OCI-LY3 (cell line): ENCODE measurements at regions not wholly inside any gene's neighbourhood (a gene's known extent, or its start where the extent isn't known, plus 50 kb on each side); places are given as distances from the start of the nearest gene placed in this dataset.

Experiments
- H2AFZ ChIP-seq: fragments of 200-600, 300-600 bp; shearing (Covaris generic); 2 replicates; pipeline ENCODE4 v1.6.0; 2014; ENCODE audit warnings: antibody characterized with exemption, low read depth, low read length
- H3K27ac ChIP-seq: fragments of 200-600, 300-600 bp; sonication (generic); 2 replicates; pipeline ENCODE4 v1.5.1; 2014; ENCODE audit warnings: mild to moderate bottlenecking, low read length, moderate library complexity, mixed read lengths
- H3K27me3 ChIP-seq: fragments of 200-600, 300-600 bp; sonication (generic); 2 replicates; pipeline ENCODE4 v1.6.1; 2014; ENCODE audit warnings: low read depth, low read length, mixed read lengths
- H3K36me3 ChIP-seq: fragments of 200-600, 300-600 bp; sonication (generic); replicated peaks from 2 replicates; pipeline ENCODE3; 2014; ENCODE audit warnings: low read depth, low read length, mixed read lengths
- H3K4me1 ChIP-seq: fragments of 300-600, 200-600 bp; sonication (generic); 2 replicates; pipeline ENCODE4 v1.6.1; 2014; ENCODE audit warnings: low read length, mixed read lengths
- H3K4me2 ChIP-seq: fragments of 200-600, 300-600 bp; sonication (generic); 2 replicates; pipeline ENCODE4 v1.6.1; 2014; ENCODE audit warnings: low read length, mixed read lengths
- H3K4me3 ChIP-seq: fragments of 300-600, 200-600 bp; sonication (generic); 2 replicates; pipeline ENCODE4 v1.5.1; 2014; ENCODE audit warnings: antibody characterized with exemption, mild to moderate bottlenecking, low read length, moderate library complexity
- H3K79me2 ChIP-seq: fragments of 300-600, 200-600 bp; shearing (Covaris generic); 2 replicates; pipeline ENCODE4 v1.6.1; 2014; ENCODE audit warnings: mild to moderate bottlenecking, low read length, mixed read lengths
- H3K9ac ChIP-seq: fragments of 300-600, 200-600 bp; shearing (Covaris generic); 2 replicates; pipeline ENCODE4 v1.6.0; 2014; ENCODE audit warnings: mild to moderate bottlenecking, low read length, moderate library complexity
- H3K9me3 ChIP-seq: fragments of 200-600, 300-600 bp; shearing (Covaris generic); 2 replicates; pipeline ENCODE4 v1.6.1; 2014; ENCODE audit warnings: low read length, mixed read lengths; ENCODE audit not compliant: insufficient read depth
- H4K20me1 ChIP-seq: fragments of 200-600, 300-600 bp; sonication (generic); 2 replicates; pipeline ENCODE4 v1.6.1; 2016; ENCODE audit warnings: low read length, mixed read lengths; ENCODE audit not compliant: insufficient read depth
- CTCF ChIP-seq: fragments of 200-600, 300-600 bp; sonication (generic); IDR thresholded peaks from 2 replicates; pipeline ENCODE4 v1.5.1; 2014; ENCODE audit warnings: antibody characterized with exemption, low read length, low read depth
- EZH2phosphoT487 ChIP-seq: fragments of 200-600 bp; shearing (Covaris generic); IDR thresholded peaks from 2 replicates; pipeline ENCODE4 v1.6.1; 2018; ENCODE audit warnings: antibody characterized with exemption, mixed run types, low read depth

- Histone ChIP-seq H3K36me3 (no peaks in the 10 kb centered on the region), H3K4me2 (no peak overlapping the region), H3K4me3 (no peak overlapping the region), H3K9ac (no peak overlapping the region), H3K4me1 (no peaks in the 10 kb centered on the region), H3K79me2 (no peaks in the 10 kb centered on the region), H2AFZ (no peak overlapping the region), H3K27me3 (no peaks in the 10 kb centered on the region), H4K20me1 (no peaks in the 10 kb centered on the region), H3K9me3 (no peaks in the 10 kb centered on the region), H3K27ac (no peak overlapping the region)
- TF ChIP-seq CTCF, result no peak; the same call in 1 of the 2 replicates
- TF ChIP-seq EZH2phosphoT487, result no peak
These were observed 540.3 kb downstream of the PCDH18 start for GRCh38 chr4:136992032-136992431.

- Histone ChIP-seq H3K27ac (no peak overlapping the region), H3K9ac (no peak overlapping the region), H3K79me2 (no peaks in the 10 kb centered on the region), H3K9me3 (no peaks in the 10 kb centered on the region), H3K4me1 (peaks cover 9% of the 10 kb centered on the region), H4K20me1 (no peaks in the 10 kb centered on the region), H3K4me3 (no peak overlapping the region), H3K4me2 (no peak overlapping the region), H2AFZ (no peak overlapping the region), H3K36me3 (no peaks in the 10 kb centered on the region), H3K27me3 (no peaks in the 10 kb centered on the region)
- TF ChIP-seq CTCF, result no peak
- TF ChIP-seq EZH2phosphoT487, result no peak
These were observed 546.6 kb downstream of the PCDH18 start for GRCh38 chr4:136985683-136986082.

GRCh38 chr4:136967069-136967468 lies 565.2 kb downstream of the PCDH18 start:
- TF ChIP-seq EZH2phosphoT487 (no peak), CTCF (no peak)
- Histone ChIP-seq H3K4me1 (no peaks in the 10 kb centered on the region), H3K4me2 (no peak overlapping the region), H3K9ac (no peak overlapping the region), H3K36me3 (no peaks in the 10 kb centered on the region), H3K27ac (no peak overlapping the region), H3K79me2 (no peaks in the 10 kb centered on the region), H2AFZ (no peak overlapping the region), H4K20me1 (no peaks in the 10 kb centered on the region), H3K27me3 (no peaks in the 10 kb centered on the region), H3K4me3 (no peak overlapping the region), H3K9me3 (peaks cover 1% of the 10 kb centered on the region; the same call in 1 of the 2 replicates)

- Histone ChIP-seq H3K27ac (no peak overlapping the region), H4K20me1 (no peaks in the 10 kb centered on the region), H3K9ac (no peak overlapping the region), H3K4me2 (no peak overlapping the region), H2AFZ (no peak overlapping the region), H3K4me1 (no peaks in the 10 kb centered on the region), H3K9me3 (no peaks in the 10 kb centered on the region; the same call in 1 of the 2 replicates), H3K79me2 (no peaks in the 10 kb centered on the region), H3K36me3 (no peaks in the 10 kb centered on the region), H3K4me3 (no peak overlapping the region), H3K27me3 (no peaks in the 10 kb centered on the region)
- no peak for TF ChIP-seq CTCF
- no peak for TF ChIP-seq EZH2phosphoT487
These were observed 566.8 kb downstream of the PCDH18 start for GRCh38 chr4:136965478-136965877.
